ENCODE measurements at regions not wholly inside any gene's neighbourhood (a gene's known extent, or its start where the extent isn't known, plus 50 kb on each side); places are given as distances from the start of the nearest gene placed in this dataset.

- no peak for TF ChIP-seq CTCF (IDR thresholded peaks at IDR 0.05)
- TF ChIP-seq POLR2A (IDR thresholded peaks at IDR 0.05) = no peak
These were observed 653.8 kb downstream of the CDH8 start for GRCh38 chr16:61382435-61382834.

All from testis (tissue), 2 donors.